HG03575 (cell line): ENCODE measurements at regions not wholly inside any gene's neighbourhood (a gene's known extent, or its start where the extent isn't known, plus 50 kb on each side); places are given as distances from the start of the nearest gene placed in this dataset.

Experiments
- ATAC-seq: cut with Tn5 transposase; IDR thresholded peaks from one replicate; pipeline ENCODE4 v1.9.1; 2021; ENCODE audit not compliant: unreplicated experiment, insufficient number of reproducible peaks, low FRiP score; ENCODE audit errors: extremely low read depth

- no peak for ATAC-seq
These were observed 733.5 kb downstream of the SOCS6 start for GRCh38 chr18:71022389-71022788.

DNA sequence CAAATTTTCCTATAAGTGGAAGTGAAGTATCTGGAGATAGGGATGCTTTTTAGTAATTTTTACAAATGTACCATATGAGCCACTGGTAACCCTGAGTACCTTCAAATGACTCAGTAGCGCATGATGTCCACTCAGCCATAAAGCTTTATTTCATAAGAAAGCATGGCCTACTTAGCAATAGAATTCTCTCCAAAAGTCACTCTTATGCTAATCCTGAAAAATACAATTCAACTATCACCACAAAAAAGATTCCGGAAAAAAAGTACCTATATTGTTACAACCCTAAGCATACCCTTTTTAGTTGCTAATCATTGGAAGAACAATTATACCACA, 732.2 kb downstream of the SOCS6 start:
- ATAC-seq, result no peak

DNA sequence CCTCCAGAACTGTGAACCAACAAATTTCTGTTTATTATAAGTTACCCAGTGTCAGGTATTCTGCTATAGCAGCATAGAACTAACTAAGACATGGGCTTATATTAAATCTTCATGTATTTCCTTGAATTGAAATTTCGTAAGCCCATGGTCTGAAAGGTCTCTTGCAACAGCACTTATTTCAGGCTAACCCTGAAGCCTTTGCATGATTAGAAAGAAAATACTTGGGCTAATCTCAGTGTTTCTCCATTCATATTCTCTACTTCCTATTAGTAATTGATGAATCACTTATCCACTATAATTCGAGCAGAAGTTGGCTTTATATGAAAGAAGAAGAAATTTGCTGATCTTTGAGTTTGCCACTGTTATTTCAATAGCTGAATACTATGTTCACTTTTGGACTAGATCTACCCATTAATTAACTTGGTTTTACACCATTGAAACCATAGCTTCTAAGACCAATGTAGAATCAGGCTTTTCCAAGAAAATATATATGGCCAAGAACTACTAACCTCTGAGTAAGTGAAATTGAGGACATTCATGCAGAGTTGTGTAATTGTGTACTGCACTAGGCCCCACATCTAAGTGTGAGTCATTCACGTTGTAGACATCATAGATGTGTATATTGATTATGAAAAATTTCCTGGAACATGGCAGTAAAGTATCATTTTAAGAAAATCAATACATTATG, 731.6 kb downstream of the SOCS6 start:
- ATAC-seq, result no peak

- ATAC-seq, result no peak
These were observed 730.0 kb downstream of the SOCS6 start for GRCh38 chr18:71018816-71019215.

- ATAC-seq, result no peak
These were observed 723.9 kb downstream of the SOCS6 start for GRCh38 chr18:71012789-71013188.

GRCh38 chr18:71011389-71011788, 722.5 kb downstream of the SOCS6 start:
- ATAC-seq, result peak; percentile 62

- no peak for ATAC-seq
These were observed 719.4 kb downstream of the SOCS6 start for GRCh38 chr18:71008257-71008656.

DNA sequence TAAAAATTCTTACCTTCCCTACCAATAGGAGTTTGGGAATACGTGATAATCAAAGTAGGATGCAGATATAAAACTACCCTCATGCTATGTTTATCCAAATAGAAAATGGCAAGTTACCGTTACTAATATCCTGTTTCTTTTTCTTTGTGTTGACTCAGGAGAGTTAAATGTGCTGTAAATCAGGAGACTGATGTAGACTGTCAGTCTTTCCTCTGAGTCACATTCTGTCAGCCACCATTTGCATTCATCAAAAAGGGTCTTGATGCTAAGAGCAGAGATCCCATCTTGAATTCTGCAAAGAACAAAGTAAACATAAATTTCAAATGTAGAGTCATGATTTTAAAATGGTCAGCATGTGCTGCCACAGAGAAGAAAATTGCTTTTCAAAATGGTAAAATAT, 712.8 kb downstream of the SOCS6 start:
- no peak for ATAC-seq

DNA sequence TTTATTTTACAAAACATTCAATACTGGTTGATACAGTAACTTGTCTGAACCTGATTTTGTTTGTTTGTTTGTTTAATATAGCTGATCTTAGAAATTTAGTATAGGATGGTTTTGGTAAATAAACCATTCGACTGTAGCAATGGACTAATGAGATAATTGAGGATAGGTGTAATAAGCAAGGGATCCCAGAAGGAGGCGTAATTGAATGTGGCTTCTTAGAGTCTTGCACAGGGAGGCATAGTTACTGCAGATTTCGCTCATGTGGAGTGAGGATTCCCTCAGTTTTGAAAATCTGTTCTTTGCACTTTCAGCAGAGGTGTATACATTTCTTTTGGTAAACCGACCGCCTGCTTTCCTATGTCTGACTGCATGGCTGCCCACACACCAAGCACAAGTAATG, 709.6 kb downstream of the SOCS6 start:
- no peak for ATAC-seq

DNA sequence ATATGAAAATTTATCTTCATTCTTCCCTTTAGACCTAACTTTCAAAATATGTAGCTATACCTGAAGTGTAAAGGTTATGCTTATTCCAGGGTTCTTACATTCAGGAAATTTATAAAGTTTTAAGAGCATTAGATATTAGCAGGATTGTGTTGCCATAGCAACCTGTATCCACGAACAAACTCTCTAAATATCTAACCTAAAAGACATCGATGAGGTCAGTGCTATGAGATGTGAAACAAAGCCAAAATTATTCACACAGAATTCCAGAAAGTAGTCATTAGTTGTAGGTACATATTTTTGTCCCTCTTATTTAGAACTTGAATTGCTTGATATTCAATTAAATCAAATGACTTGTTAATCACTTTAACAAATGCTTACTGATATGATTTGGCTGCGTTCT, 705.3 kb downstream of the SOCS6 start:
- no peak for ATAC-seq

DNA sequence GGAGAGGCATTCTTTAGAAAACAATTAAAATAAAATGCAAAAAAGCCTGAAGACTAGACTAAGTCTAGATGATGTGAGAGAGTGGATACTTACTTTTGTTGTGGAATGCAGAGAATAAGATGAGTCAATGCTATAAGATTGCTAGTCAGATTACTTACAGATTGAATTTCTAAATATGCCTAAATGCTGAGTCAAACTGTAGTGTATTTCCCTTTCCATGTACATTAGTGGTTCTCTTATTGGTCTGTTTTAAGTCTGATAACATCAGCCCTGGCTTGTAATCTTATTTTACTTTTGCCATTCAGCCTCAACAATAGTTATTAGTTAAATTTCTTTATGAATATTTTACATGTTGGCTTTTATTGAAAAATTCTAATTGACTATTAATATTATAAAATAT, 702.7 kb downstream of the SOCS6 start:
- ATAC-seq, result no peak

DNA sequence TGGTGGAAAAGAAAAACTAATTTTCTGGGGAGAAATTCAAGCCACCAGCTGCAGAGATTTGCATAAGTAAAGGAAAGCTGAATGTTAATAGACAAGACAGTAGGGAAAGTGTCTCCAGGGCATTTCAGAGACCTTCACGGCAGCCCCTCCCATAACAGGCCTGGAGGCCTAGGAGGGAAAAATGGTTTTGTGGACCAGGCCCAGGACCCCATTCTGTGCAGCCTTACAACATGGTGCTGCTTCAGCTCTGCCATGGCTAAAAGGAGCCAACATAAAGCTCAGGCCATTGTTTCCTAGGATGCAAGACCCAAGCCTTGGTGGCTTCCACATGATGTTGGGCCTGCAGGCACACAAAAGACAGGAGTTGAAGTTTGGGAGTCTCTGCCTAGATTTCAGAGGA, 697.1 kb downstream of the SOCS6 start:
- no peak for ATAC-seq

GRCh38 chr18:70982292-70982691, 693.4 kb downstream of the SOCS6 start:
- no peak for ATAC-seq

GRCh38 chr18:70981400-70982140, 692.7 kb downstream of the SOCS6 start:
- ATAC-seq, result no peak

GRCh38 chr18:70973626-70974025, 684.8 kb downstream of the SOCS6 start:
- no peak for ATAC-seq

DNA sequence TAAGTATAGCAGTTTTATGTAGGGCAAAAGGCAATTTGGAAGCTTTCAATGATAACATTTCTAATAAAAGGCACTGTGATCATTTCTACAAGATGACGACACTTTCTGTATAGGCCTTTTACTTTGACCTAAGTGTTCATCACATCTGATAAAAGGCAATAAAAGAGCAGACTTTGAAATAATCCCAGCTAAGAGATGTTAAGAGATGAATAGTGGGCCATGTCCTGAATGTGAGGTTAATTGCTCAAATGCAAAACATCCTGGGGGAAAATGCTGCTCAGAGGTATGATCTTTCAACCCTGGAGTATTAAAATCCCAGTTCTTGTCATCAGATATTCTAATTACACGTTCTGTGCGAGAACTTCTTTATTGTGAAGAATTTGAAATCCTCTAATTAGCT, 677.6 kb downstream of the SOCS6 start:
- no peak for ATAC-seq

- ATAC-seq, result no peak
These were observed 673.1 kb downstream of the SOCS6 start for GRCh38 chr18:70961939-70962338.

GRCh38 chr18:70956554-70956953, 667.7 kb downstream of the SOCS6 start:
- ATAC-seq, result no peak

GRCh38 chr18:70936160-70936559, 647.3 kb downstream of the SOCS6 start:
- no peak for ATAC-seq

- ATAC-seq, result no peak
These were observed 643.3 kb downstream of the SOCS6 start for GRCh38 chr18:70931942-70932814.
